Epidermal melanocyte (primary cell): ENCODE measurements at regions not wholly inside any gene's neighbourhood (a gene's known extent, or its start where the extent isn't known, plus 50 kb on each side); places are given as distances from the start of the nearest gene placed in this dataset.

Experiments used
- DNase-seq: peaks from one replicate; pipeline ENCODE4 v3.0.0; 2011; ENCODE audit warnings: low spot score; ENCODE audit not compliant: insufficient read length

GRCh38 chr2:122610948-122611609 lies 855.6 kb downstream of the TSN start:
- no peak for DNase-seq

GRCh38 chr2:122622934-122623333 lies 867.5 kb downstream of the TSN start:
- no peak for DNase-seq

GRCh38 chr2:122627388-122627787 lies 871.9 kb downstream of the TSN start:
- DNase-seq: no peak

DNA sequence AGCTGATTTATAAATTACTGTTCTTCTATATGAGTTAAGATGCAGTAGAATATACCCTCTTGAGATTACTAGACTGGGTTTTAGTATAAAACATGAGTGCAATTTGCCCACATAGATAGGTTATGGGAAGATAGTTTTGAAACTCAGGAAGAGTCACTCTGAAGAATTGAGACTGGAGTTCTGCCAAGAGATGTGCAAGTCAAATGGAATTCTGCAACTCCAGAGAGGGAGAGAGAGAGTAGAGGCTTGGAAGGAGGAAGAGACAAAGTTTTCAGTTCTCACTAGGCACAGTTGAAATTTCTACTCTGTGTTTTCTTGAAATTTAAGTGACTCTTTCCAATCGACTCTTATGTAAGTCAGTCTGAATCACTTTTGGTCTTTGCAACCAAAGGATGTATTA lies 878.8 kb downstream of the TSN start:
- DNase-seq: no peak

DNA sequence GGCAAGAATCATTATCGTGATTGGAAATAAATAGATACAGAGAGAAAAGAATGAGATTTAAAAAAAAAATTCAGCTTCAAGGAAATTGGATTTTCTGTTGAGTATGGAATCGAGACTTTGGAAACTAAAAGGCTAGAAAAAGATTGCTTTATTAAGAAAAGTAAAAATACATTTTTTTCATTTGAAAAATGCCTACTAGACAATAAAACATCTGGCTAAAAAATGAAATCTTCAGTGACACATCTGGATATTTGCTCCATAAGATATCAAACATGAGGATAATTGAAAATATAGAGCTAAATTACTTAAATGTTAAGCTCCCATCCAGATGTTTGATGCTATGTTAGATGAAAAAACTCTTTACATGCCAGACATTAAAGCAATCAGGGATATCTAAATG lies 879.5 kb downstream of the TSN start:
- no peak for DNase-seq

DNA sequence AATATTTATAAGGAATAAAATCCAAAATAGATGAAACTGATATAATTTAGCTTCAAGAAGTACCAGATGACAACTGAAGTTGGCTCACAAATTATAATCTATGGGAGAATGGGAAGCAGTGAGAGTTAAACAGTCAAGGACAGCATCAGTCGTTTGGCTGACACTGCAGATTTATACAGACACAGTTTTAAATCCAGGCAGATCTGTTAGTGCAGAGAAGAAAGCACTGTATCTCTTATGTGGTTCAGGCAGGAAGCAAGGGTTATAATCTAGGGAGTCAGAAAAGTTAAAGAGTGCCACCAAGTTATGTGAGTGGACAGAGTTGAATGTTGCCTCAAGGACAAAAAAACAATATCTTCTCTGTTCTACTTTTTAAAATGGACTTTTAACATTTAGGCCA lies 880.2 kb downstream of the TSN start:
- DNase-seq: no peak

DNA sequence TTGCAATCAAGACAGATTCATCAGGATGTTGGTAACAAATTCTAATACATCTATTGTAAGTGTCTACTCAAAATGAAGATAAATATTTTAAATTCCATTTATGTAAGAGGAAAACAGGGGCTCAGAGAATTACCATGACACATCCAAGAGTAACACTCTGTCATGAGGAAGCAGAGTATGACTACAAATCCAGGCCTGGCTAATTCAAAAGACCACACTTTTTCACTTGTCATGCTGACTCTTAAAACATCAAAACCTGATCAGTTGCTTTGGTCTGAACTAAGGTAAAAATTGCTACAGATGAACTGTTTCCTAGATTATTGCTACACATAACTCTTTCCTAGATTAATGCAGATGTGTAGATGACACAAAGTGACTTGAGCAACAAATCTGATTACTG lies 880.6 kb downstream of the TSN start:
- DNase-seq: no peak

GRCh38 chr2:122639176-122639575 lies 883.7 kb downstream of the TSN start:
- no peak for DNase-seq

DNA sequence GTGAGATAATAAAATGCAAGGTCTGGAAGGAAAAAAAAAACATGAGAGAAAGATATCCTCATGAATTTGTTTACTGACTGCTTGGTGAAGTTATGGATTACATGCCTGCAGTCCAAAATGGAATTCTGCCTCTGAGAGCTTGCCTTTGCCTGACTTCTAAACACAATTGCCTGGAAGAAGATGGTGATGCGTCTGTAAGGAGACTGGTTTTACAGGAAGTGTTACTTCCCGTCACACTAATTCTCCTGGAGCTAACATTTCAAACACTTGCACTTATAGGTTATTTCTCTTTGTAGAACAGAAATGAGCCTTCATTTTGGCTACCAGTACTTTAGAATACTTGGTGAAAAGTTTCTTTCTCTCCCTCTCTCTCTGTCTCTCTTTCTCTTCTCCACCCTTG lies 884.3 kb downstream of the TSN start:
- no peak for DNase-seq

DNA sequence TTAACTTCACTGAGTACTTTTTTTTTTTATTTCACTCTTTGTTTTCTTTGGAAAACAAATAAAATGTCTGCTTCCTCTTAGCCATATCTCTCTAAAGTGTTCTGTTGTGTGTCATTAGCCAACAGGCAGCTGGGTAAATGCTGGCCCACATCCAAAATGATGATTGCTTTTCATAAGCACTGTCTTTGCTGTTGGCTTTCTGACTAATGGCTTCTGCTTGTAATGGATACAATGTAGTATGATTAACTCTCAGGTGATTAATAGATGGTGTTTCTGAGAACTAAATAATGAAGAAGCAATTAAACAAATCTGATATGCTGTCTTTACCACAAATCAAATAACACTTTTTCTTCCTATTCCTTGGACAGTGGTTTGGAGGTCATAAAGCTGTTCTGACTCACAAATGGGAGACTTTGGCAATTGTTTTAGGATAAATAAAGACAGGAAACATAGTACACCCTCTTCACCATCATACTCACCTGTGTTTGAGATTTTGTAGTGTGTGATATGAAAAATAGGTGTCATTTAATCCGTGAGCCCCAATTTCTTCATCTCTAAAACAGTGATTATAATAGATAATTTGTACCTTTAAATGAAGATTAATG lies 888.4 kb downstream of the TSN start:
- DNase-seq: peak; percentile 45

DNA sequence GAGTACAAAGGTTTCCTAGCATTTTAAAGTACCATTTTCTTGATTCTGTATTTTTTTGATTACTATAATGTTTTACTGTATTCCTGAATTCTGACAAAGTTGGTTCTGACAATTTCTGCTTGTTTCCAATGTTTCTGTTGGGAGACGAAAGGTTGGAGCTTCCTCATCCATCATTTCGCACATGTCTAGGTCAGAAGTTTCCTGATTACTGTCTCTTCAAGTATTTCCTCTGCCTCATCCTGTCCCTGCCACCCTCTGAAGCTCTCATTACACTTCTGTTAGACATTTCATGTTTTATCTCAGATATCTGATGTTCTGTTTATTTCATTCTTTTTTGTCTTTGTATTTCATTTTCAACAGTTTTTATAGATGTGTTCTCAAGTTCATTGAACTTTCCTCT lies 895.8 kb downstream of the TSN start:
- DNase-seq: no peak

DNA sequence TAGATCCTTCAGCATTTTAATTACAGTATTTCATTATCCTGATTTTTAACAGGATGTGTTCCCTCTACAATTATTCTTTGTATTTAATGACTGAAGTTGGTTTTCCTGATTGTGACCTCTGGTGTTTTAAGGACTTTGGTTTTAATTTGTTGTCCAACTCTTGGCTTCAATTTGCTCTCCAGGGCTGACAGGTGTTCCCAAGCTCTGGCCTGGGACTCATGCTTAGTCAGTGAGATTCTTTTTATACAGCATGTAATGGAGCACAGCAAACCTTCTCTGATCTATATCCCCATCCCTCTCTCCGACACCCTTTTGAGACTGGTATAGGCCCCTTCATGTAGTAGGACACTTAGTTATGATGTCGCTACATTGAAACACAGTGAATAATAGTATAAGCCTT lies 896.3 kb downstream of the TSN start:
- no peak for DNase-seq

DNA sequence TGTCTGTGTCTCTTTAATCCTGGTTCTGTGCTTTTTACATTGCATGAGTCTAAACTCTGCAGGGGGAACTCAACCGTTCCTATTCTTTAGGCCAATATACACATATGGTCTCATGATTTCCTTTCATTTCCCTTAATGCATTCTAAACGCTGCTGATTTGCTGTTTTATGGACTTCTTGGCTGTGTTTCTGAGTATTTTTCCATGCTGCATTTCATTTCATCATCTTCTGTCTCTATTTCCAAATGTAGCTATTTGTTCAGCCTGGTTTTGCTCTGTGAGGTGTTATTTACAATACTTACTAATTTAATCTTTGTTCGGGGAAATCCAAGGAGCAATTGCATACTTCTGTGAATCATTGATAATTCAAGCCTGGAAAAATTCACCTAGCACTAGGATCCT lies 897.2 kb downstream of the TSN start:
- no peak for DNase-seq

- no peak for DNase-seq
These were observed 901.0 kb downstream of the TSN start for GRCh38 chr2:122656403-122656802.

DNA sequence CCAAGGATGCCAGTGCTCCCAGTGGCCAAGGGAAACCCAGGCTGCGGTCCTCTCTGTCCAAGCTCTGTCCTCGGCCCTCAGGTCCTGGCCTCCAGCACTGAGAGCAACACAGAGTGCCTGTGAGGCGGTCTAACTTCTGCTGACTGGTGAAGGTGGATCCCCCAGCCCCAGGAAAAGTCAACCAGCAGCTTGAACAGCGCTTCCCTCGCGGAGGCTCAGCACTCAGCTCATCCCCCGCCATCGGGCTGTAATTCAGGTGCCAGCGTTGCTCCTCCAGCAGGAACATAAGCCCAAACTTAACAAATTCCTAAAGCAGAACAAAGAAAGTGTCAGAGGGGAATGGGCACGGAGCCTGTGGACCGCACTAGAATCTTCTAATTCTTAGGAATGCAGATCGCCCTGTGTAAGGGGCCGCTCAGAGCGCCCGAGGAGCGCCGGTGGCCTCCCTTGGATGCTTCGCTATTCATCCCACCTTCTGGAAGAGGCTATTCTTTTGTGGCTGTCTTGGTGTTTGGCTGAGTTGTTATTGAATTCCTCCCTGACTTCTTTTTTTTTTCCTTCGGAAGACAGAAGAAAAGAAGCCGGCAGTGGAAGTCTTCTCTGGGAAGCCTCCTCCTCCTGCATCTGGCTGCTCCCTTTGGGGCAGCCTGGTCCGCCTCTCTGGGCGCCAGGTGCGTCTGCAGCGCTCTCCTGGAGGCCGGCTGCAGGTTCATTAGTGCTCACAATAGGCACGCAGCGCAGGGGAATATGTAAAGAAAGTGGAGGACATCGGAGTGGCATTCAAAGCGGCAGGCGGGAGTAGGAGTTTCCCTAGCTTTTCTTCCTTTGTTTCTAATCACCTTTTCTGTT lies 905.6 kb downstream of the TSN start:
- DNase-seq: no peak

DNA sequence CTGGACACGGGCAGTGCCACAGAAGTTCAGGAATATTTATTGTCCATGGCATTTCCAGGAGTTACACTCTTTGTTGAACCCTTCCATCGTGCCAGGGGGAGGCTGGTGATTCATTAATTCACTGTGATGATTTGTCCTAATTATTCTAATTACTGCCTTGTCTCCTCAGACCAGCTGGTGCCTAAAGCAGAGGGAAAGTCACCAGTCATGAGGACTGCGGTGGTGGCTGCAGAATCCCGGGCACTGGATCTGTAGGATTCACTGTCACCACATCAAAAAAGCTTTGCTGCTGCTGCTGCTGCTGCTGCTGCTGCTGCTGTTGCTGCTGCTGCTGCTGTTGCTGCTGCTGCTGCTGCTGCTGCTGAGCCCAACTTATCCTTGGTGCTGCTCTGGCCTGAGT lies 908.2 kb downstream of the TSN start:
- DNase-seq: no peak

- no peak for DNase-seq
These were observed 914.2 kb downstream of the TSN start for GRCh38 chr2:122669627-122670026.

DNA sequence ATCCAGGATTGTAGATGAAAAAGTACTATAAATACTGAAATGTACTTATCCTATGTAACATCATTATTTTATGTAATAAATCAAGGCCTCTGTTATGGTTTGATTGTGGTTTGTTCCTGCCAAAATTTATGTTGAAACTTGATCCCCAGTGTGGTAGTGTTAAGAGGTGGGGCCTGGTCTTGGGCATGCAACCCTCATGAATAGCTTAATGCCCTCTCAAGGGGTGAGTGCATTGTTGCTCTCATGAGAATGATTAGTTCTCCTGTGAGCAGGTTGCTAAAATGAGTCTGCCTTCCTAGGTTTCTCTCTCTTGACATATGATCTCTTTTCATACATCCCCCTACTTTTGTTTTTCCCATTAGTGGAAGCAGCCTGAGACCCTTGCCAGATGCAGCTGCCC lies 915.4 kb downstream of the TSN start:
- DNase-seq: no peak

- no peak for DNase-seq
These were observed 925.2 kb downstream of the TSN start for GRCh38 chr2:122680662-122681061.

- DNase-seq: no peak
These were observed 926.2 kb downstream of the TSN start for GRCh38 chr2:122681626-122682025.

- no peak for DNase-seq
These were observed 926.9 kb downstream of the TSN start for GRCh38 chr2:122682356-122682755.

DNA sequence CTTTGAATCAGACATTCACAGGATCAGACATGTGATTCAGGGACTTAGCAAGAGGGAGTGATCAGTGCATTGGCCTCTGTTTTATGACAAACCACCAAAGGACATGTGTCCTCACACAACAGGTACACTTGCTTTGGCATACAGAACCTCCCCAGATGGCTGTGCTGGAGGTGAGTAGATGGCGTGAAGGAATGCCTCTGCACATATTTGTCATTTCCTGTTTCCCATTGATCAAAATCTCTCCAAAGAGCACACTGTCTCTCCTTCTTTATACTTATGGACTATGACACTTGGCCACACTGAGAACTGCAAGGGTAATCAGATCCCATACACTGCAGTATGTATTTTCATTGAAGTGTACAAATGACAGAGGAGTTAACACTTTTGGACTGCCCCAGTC lies 927.6 kb downstream of the TSN start:
- DNase-seq: no peak
